AG04450 (cell line): ENCODE measurements at regions not wholly inside any gene's neighbourhood (a gene's known extent, or its start where the extent isn't known, plus 50 kb on each side); places are given as distances from the start of the nearest gene placed in this dataset.

ENCODE experiments used
- CTCF ChIA-PET: fragments of 300-600, 350-600 bp; formaldehyde crosslinking; extraction: SDS; loops from one replicate; lab custom pipeline; 2022; ENCODE audit warnings: antibody characterized with exemption, inconsistent platforms; lab: Charles Lee
- POLR2A ChIA-PET: fragments of 350-600 bp; formaldehyde crosslinking; extraction: SDS; loops from one replicate; lab custom pipeline; 2021; ENCODE audit warnings: antibody characterized with exemption, inconsistent platforms; lab: Yijun Ruan, JAX
- DNase-seq: peaks from one replicate; pipeline ENCODE4 v3.0.0-alpha.2; 2011; ENCODE audit warnings: low read depth, low spot score
- H3K27ac ChIP-seq: one replicate; pipeline ENCODE4 v1.5.1; 2012; ENCODE audit warnings: low read depth, low read length, control low read depth
- H3K27me3 ChIP-seq: one replicate; pipeline ENCODE4 v1.6.0; 2012; ENCODE audit warnings: low read length; ENCODE audit not compliant: control insufficient read depth, insufficient read depth
- H3K4me3 ChIP-seq: 2 replicates; pipeline ENCODE4 v1.5.1; 2011; ENCODE audit warnings: mild to moderate bottlenecking, low read depth, low read length, control low read depth
- H3K9me3 ChIP-seq: 2 replicates; pipeline ENCODE4 v1.5.1; 2012; ENCODE audit warnings: low read length; ENCODE audit not compliant: control insufficient read depth, insufficient read depth
- TF ChIP-seq, protein P1 (sequence below): IDR thresholded peaks from 2 replicates; pipeline ENCODE4 v1.5.1; 2011; ENCODE audit warnings: low read depth, low read length, control low read depth, inconsistent platforms

- no peak for DNase-seq
- Histone ChIP-seq H3K9me3 (no peaks in the 10 kb centered on the region), H3K27ac (no peak overlapping the region), H3K4me3 (no peak overlapping the region), H3K27me3 (no peaks in the 10 kb centered on the region)
- POLR2A ChIA-PET: no interaction called here
- TF ChIP-seq, protein P1, sequence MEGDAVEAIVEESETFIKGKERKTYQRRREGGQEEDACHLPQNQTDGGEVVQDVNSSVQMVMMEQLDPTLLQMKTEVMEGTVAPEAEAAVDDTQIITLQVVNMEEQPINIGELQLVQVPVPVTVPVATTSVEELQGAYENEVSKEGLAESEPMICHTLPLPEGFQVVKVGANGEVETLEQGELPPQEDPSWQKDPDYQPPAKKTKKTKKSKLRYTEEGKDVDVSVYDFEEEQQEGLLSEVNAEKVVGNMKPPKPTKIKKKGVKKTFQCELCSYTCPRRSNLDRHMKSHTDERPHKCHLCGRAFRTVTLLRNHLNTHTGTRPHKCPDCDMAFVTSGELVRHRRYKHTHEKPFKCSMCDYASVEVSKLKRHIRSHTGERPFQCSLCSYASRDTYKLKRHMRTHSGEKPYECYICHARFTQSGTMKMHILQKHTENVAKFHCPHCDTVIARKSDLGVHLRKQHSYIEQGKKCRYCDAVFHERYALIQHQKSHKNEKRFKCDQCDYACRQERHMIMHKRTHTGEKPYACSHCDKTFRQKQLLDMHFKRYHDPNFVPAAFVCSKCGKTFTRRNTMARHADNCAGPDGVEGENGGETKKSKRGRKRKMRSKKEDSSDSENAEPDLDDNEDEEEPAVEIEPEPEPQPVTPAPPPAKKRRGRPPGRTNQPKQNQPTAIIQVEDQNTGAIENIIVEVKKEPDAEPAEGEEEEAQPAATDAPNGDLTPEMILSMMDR: no peak
- CTCF ChIA-PET: no interaction called here
Measured at GRCh38 chr15:91383532-91383931, 283.5 kb downstream of the SV2B start.

DNA sequence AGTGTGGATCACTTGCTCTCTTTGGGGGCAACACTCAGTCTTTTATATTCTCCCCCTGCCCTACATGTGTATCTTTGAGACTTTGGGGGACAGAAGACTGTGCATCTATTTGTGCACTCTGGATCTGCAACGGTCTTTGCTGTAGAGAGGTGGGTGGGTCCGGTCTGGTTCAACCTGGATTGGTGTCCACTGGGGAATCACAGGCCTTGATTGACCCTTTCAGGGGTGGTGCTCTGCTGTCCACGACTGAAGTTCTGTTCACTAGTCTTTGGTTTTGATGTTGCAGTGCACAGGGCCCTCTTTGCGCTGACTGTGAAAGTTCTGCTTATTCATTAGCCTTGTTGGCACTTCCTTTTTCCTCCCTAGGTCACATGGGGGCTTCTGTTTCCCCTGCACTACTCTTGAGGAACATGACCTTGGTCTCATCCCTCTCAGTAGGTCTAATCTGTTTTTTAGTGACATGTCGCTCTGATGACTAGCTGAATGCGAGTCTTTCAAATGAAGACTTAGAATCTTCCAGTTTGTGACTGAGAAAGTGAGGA, 284.2 kb downstream of the SV2B start:
- Histone ChIP-seq H3K9me3 (no peaks in the 10 kb centered on the region), H3K4me3 (no peak overlapping the region), H3K27me3 (no peaks in the 10 kb centered on the region), H3K27ac (no peak overlapping the region)
- ChIA-PET POLR2A (no interaction called here), CTCF (no interaction called here)
- DNase-seq: no peak
- TF ChIP-seq, protein P1: no peak

DNA sequence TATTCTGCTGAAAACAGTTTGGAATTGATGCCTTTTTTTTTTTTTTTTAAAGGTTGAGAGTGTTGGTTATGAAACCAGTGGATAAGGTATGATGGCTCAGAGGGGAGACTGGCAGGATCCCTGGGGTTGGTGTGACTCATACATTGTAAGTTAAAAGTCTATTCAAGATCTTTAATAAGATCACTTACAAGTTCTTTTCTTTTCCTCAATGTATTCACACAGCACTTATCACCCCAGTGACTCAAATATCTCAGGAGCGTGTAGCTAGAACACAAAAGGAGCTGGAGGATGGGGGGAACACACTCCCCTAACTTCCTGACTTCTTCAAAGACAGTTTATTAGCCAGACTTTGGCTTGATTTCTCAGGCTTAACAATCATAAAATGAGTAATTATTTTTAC, 285.3 kb downstream of the SV2B start:
- CTCF ChIA-PET: no interaction called here
- TF ChIP-seq, protein P1: no peak
- DNase-seq: no peak
- H3K27me3 ChIP-seq: no peaks in the 10 kb centered on the region
- no peak overlapping the region for H3K4me3 ChIP-seq
- H3K27ac ChIP-seq: no peak overlapping the region
- no peaks in the 10 kb centered on the region for H3K9me3 ChIP-seq
- POLR2A ChIA-PET: no interaction called here

GRCh38 chr15:91393186-91393585, 293.1 kb downstream of the SV2B start:
- no peaks in the 10 kb centered on the region for H3K27me3 ChIP-seq
- TF ChIP-seq, protein P1: no peak
- H3K27ac ChIP-seq: no peak overlapping the region
- H3K9me3 ChIP-seq: no peaks in the 10 kb centered on the region
- no peak overlapping the region for H3K4me3 ChIP-seq
- POLR2A ChIA-PET: no interaction called here
- CTCF ChIA-PET: no interaction called here
- no peak for DNase-seq

- H3K4me3 ChIP-seq: no peak overlapping the region
- TF ChIP-seq, protein P1: no peak
- DNase-seq: no peak
- POLR2A ChIA-PET: no interaction called here
- H3K9me3 ChIP-seq: no peaks in the 10 kb centered on the region
- no peak overlapping the region for H3K27ac ChIP-seq
- CTCF ChIA-PET: no interaction called here
- H3K27me3 ChIP-seq: no peaks in the 10 kb centered on the region
Measured at GRCh38 chr15:91400481-91400880, 300.4 kb downstream of the SV2B start.
